Sigmoid colon (tissue), 6 donors: ENCODE measurements at regions not wholly inside any gene's neighbourhood (a gene's known extent, or its start where the extent isn't known, plus 50 kb on each side); places are given as distances from the start of the nearest gene placed in this dataset.

Source experiments
- DNase-seq: peaks from one replicate; pipeline ENCODE4 v3.0.0-alpha.2; 2019
- H3K27ac ChIP-seq, 4 donors: fragments of 200-600 bp; sonication (generic); one replicate each; pipeline ENCODE4 v1.5.1; 2016 to 2019; ENCODE audit warnings: mild to moderate bottlenecking in 1 of 4
- H3K27me3 ChIP-seq, 3 donors: fragments of 200-600 bp; sonication (generic); one replicate each; pipeline ENCODE4 v1.5.1; 2019; ENCODE audit warnings: mild to moderate bottlenecking in 1 of 3
- H3K36me3 ChIP-seq, 4 donors: fragments of 200-600 bp; sonication (generic); one replicate each; pipeline ENCODE4 v1.5.1; 2016 to 2019
- H3K4me1 ChIP-seq, 4 donors: fragments of 200-600 bp; sonication (generic); one replicate each; pipeline ENCODE4 v1.5.1; 2017 to 2019
- H3K4me3 ChIP-seq, 4 donors: fragments of 200-600 bp; sonication (generic); one replicate each; pipeline ENCODE4 v1.5.1; 2017 to 2019; ENCODE audit warnings: mild to moderate bottlenecking in 2 of 4, moderate library complexity in 1 of 4
- H3K9me3 ChIP-seq, 4 donors: fragments of 200-600 bp in 3 of 4; sonication (generic) in 3 of 4; one replicate each; pipeline versions ENCODE4 v1.5.1 to v1.6.1; 2013 to 2019
- EP300 ChIP-seq, 4 donors: sonication (generic); formaldehyde crosslinking; IDR thresholded peaks; one replicate each; pipeline ENCODE4 v1.6.1; 2017; ENCODE audit warnings: antibody characterized with exemption in 4 of 4
- POLR2A ChIP-seq, 2 donors: fragments of 450-650 bp; IDR thresholded peaks; one replicate each; pipeline ENCODE4 v1.6.1; 2016; ENCODE audit warnings: antibody characterized with exemption in 2 of 2, mild to moderate bottlenecking in 2 of 2, moderate library complexity in 2 of 2
- POLR2AphosphoS5 ChIP-seq, 4 donors: sonication (generic); formaldehyde crosslinking; IDR thresholded peaks; one replicate each; pipeline ENCODE4 v1.6.1; 2017; ENCODE audit warnings: antibody characterized with exemption in 4 of 4
- WGBS, 2 donors: extraction: QIAGEN DNeasy Blood & Tissue Kit; methylation state at CpG; one replicate each; pipeline ENCODE4 v1.1.7; 2013; 5-methylcytosine and 5-hydroxymethylcytosine counted together
- intact Hi-C: fragments of 100-400 bp; cut with DNase I; formaldehyde crosslinking; loops from one replicate; pipeline ENCODE4 v1.15.1; 2023
- TF ChIP-seq, protein P1 (sequence below), 4 experiments: fragments of 450-650 bp in 3 of 4; fragments of 200-600 bp in 1 of 4; IDR thresholded peaks; one replicate each; pipeline ENCODE4 v1.5.1; 2016 to 2019; ENCODE audit warnings: antibody characterized with exemption in 4 of 4, mild to moderate bottlenecking in 3 of 4, moderate library complexity in 2 of 4
- donor health status: healthy with polysubstance abuse.
- donor health status: healthy.

GRCh38 chr3:162171970-162172369, 675.4 kb downstream of the OTOL1 start:
- no peaks in the 10 kb centered on the region for H3K4me1 ChIP-seq
- WGBS, 2 donors: 47 to 83% methylated on average over 1 of the region's 1 CpG
- H3K27ac ChIP-seq: no peak overlapping the region
- no peak overlapping the region for H3K4me3 ChIP-seq
- TF ChIP-seq POLR2A (IDR thresholded peaks at IDR 0.05) (no peak), EP300 (IDR thresholded peaks at IDR 0.05) (no peak), POLR2AphosphoS5 (IDR thresholded peaks at IDR 0.05) (no peak)
- TF ChIP-seq, protein P1, sequence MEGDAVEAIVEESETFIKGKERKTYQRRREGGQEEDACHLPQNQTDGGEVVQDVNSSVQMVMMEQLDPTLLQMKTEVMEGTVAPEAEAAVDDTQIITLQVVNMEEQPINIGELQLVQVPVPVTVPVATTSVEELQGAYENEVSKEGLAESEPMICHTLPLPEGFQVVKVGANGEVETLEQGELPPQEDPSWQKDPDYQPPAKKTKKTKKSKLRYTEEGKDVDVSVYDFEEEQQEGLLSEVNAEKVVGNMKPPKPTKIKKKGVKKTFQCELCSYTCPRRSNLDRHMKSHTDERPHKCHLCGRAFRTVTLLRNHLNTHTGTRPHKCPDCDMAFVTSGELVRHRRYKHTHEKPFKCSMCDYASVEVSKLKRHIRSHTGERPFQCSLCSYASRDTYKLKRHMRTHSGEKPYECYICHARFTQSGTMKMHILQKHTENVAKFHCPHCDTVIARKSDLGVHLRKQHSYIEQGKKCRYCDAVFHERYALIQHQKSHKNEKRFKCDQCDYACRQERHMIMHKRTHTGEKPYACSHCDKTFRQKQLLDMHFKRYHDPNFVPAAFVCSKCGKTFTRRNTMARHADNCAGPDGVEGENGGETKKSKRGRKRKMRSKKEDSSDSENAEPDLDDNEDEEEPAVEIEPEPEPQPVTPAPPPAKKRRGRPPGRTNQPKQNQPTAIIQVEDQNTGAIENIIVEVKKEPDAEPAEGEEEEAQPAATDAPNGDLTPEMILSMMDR (IDR thresholded peaks at IDR 0.05): no peak
- H3K27me3 ChIP-seq: no peaks in the 10 kb centered on the region
- intact Hi-C loops: no loop called here
- no peaks in the 10 kb centered on the region for H3K9me3 ChIP-seq
- DNase-seq: no peak
- no peaks in the 10 kb centered on the region for H3K36me3 ChIP-seq

GRCh38 chr3:162175145-162175544, 678.5 kb downstream of the OTOL1 start:
- Histone ChIP-seq H3K36me3 (no peaks in the 10 kb centered on the region), H3K9me3 (no peaks in the 10 kb centered on the region), H3K4me1 (no peaks in the 10 kb centered on the region), H3K4me3 (no peak overlapping the region), H3K27me3 (no peaks in the 10 kb centered on the region), H3K27ac (no peak overlapping the region)
- WGBS, 2 donors: 81 to 89% methylated on average over 4 of the region's 4 CpGs
- TF ChIP-seq POLR2AphosphoS5 (IDR thresholded peaks at IDR 0.05) (no peak), POLR2A (IDR thresholded peaks at IDR 0.05) (no peak), EP300 (IDR thresholded peaks at IDR 0.05) (no peak)
- TF ChIP-seq, protein P1 (IDR thresholded peaks at IDR 0.05): no peak
- no peak for DNase-seq
- intact Hi-C loops: no loop called here

DNA sequence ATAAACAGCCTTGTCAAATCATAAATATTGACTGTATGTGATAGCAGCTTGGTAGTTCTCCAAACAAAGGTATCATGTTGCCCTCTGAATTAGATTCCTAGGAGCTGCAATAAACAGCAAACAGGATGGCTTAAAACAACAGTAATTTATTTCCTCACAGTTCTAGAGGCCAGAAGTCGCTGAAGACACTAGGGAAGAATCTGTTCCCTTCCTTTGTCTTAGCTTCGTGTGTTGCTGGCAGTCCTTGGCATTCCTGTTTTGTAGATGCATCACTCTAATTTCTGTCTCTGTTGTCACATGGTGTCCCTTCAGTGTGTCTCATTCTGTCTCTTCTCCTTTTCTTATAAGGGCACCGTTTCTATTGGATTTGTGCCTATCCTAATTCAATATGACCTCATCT, 679.3 kb downstream of the OTOL1 start:
- intact Hi-C loops: no loop called here
- DNase-seq: no peak
- H3K9me3 ChIP-seq: no peaks in the 10 kb centered on the region
- no peaks in the 10 kb centered on the region for H3K4me1 ChIP-seq
- no peak overlapping the region for H3K4me3 ChIP-seq
- H3K36me3 ChIP-seq: no peaks in the 10 kb centered on the region
- WGBS, 2 donors: 41 to 58% methylated on average over 3 of the region's 3 CpGs
- H3K27me3 ChIP-seq: no peaks in the 10 kb centered on the region
- TF ChIP-seq EP300 (IDR thresholded peaks at IDR 0.05): no peak
- no peak for TF ChIP-seq POLR2A (IDR thresholded peaks at IDR 0.05)
- no peak overlapping the region for H3K27ac ChIP-seq

- 83 to 93% methylated on average over 1 of the region's 1 CpG for WGBS, 2 donors
Measured at GRCh38 chr3:162183440-162183839, 686.8 kb downstream of the OTOL1 start.

GRCh38 chr3:162192340-162193029, 695.9 kb downstream of the OTOL1 start:
- Histone ChIP-seq H3K4me1 (no peaks in the 10 kb centered on the region), H3K27ac (no peak overlapping the region), H3K9me3 (no peaks in the 10 kb centered on the region), H3K4me3 (no peak overlapping the region), H3K27me3 (no peaks in the 10 kb centered on the region), H3K36me3 (no peaks in the 10 kb centered on the region)
- WGBS, 2 donors: 79 to 90% methylated on average over 1 of the region's 1 CpG
- TF ChIP-seq POLR2A (IDR thresholded peaks at IDR 0.05): no peak
- TF ChIP-seq EP300 (IDR thresholded peaks at IDR 0.05): no peak
- TF ChIP-seq, protein P1 (IDR thresholded peaks at IDR 0.05): no peak
- no peak for TF ChIP-seq POLR2AphosphoS5 (IDR thresholded peaks at IDR 0.05)
- no peak for DNase-seq
- intact Hi-C loops: no loop called here

More at GRCh38 chr3:162183440-162183839, 686.8 kb downstream of the OTOL1 start:
- intact Hi-C loops: no loop called here
- no peaks in the 10 kb centered on the region for H3K27me3 ChIP-seq
- H3K9me3 ChIP-seq: no peaks in the 10 kb centered on the region
- no peaks in the 10 kb centered on the region for H3K36me3 ChIP-seq
- no peak for TF ChIP-seq POLR2AphosphoS5 (IDR thresholded peaks at IDR 0.05)
- no peak for TF ChIP-seq EP300 (IDR thresholded peaks at IDR 0.05)
- TF ChIP-seq POLR2A (IDR thresholded peaks at IDR 0.05): no peak
- TF ChIP-seq, protein P1 (IDR thresholded peaks at IDR 0.05): no peak
- H3K4me1 ChIP-seq: no peaks in the 10 kb centered on the region
- no peak overlapping the region for H3K4me3 ChIP-seq
- no peak for DNase-seq
- H3K27ac ChIP-seq: no peak overlapping the region
